WI38 (cell line): ENCODE measurements at regions not wholly inside any gene's neighbourhood (a gene's known extent, or its start where the extent isn't known, plus 50 kb on each side); places are given as distances from the start of the nearest gene placed in this dataset.

Source experiments
- H3K4me3 ChIP-seq: 2 replicates; pipeline ENCODE4 v1.5.1; 2011; ENCODE audit warnings: low read depth, mild to moderate bottlenecking, control low read depth, low read length
- CTCF ChIP-seq: IDR thresholded peaks from 2 replicates; pipeline ENCODE4 v1.5.1; 2012; ENCODE audit warnings: low read depth, mild to moderate bottlenecking, control low read depth, low read length

GRCh38 chr1:87539147-87539546 lies 210.5 kb downstream of the LMO4 start:
- H3K4me3 ChIP-seq, result no peak overlapping the region
- TF ChIP-seq CTCF, result no peak

GRCh38 chr1:87542697-87543096 lies 214.0 kb downstream of the LMO4 start:
- no peak overlapping the region for H3K4me3 ChIP-seq
- TF ChIP-seq CTCF, result no peak

GRCh38 chr1:87549738-87550137 lies 221.1 kb downstream of the LMO4 start:
- no peak for TF ChIP-seq CTCF
- H3K4me3 ChIP-seq, result no peak overlapping the region

- no peak for TF ChIP-seq CTCF
- H3K4me3 ChIP-seq, result no peak overlapping the region
Observed at GRCh38 chr1:87553511-87553910, 224.8 kb downstream of the LMO4 start.

- no peak overlapping the region for H3K4me3 ChIP-seq
- no peak for TF ChIP-seq CTCF
Observed at GRCh38 chr1:87555366-87555765, 226.7 kb downstream of the LMO4 start.

GRCh38 chr1:87556326-87556725 lies 227.6 kb downstream of the LMO4 start:
- H3K4me3 ChIP-seq, result no peak overlapping the region
- no peak for TF ChIP-seq CTCF

- TF ChIP-seq CTCF, result no peak
- no peak overlapping the region for H3K4me3 ChIP-seq
Observed at GRCh38 chr1:87558921-87559320, 230.2 kb downstream of the LMO4 start.
